HG03521 (cell line): ENCODE measurements at regions not wholly inside any gene's neighbourhood (a gene's known extent, or its start where the extent isn't known, plus 50 kb on each side); places are given as distances from the start of the nearest gene placed in this dataset.
"Not testable (repeated sequence)": the region's sequence is repeated elsewhere in the genome, so short reads cannot be mapped to it uniquely, and the experiment has no call there.

ENCODE experiments used
- ATAC-seq: cut with Tn5 transposase; IDR thresholded peaks from one replicate; pipeline ENCODE4 v1.9.1; 2021; ENCODE audit warnings: mild to moderate bottlenecking, moderate library complexity; ENCODE audit not compliant: unreplicated experiment

GRCh38 chr13:79895416-79895815 lies 414.5 kb downstream of the NDFIP2 start:
- no peak for ATAC-seq

GRCh38 chr13:79887278-79887677 lies 406.3 kb downstream of the NDFIP2 start:
- ATAC-seq: not testable (repeated sequence)

- no peak for ATAC-seq
Measured at GRCh38 chr13:79886601-79887000, 405.6 kb downstream of the NDFIP2 start.

GRCh38 chr13:79884890-79885289 lies 403.9 kb downstream of the NDFIP2 start:
- ATAC-seq: no peak

GRCh38 chr13:79883216-79883615 lies 402.3 kb downstream of the NDFIP2 start:
- no peak for ATAC-seq

- no peak for ATAC-seq
Measured at GRCh38 chr13:79880818-79881217, 399.9 kb downstream of the NDFIP2 start.

GRCh38 chr13:79874396-79875360 lies 393.7 kb downstream of the NDFIP2 start:
- no peak for ATAC-seq

- no peak for ATAC-seq
Measured at GRCh38 chr13:79871594-79871993, 390.6 kb downstream of the NDFIP2 start.

- ATAC-seq: no peak
Measured at GRCh38 chr13:79870766-79871165, 389.8 kb downstream of the NDFIP2 start.

- ATAC-seq: no peak
Measured at GRCh38 chr13:79870123-79870522, 389.2 kb downstream of the NDFIP2 start.

GRCh38 chr13:79869326-79869725 lies 388.4 kb downstream of the NDFIP2 start:
- ATAC-seq: no peak

GRCh38 chr13:79867254-79867653 lies 386.3 kb downstream of the NDFIP2 start:
- no peak for ATAC-seq

- no peak for ATAC-seq
Measured at GRCh38 chr13:79866436-79866835, 385.5 kb downstream of the NDFIP2 start.

GRCh38 chr13:79862515-79862914 lies 381.6 kb downstream of the NDFIP2 start:
- no peak for ATAC-seq

- no peak for ATAC-seq
Measured at GRCh38 chr13:79861731-79862130, 380.8 kb downstream of the NDFIP2 start.

GRCh38 chr13:79860791-79861190 lies 379.8 kb downstream of the NDFIP2 start:
- ATAC-seq: no peak

GRCh38 chr13:79859756-79860155 lies 378.8 kb downstream of the NDFIP2 start:
- no peak for ATAC-seq

GRCh38 chr13:79853251-79853650 lies 372.3 kb downstream of the NDFIP2 start:
- no peak for ATAC-seq

- ATAC-seq: no peak
Measured at GRCh38 chr13:79851318-79851717, 370.4 kb downstream of the NDFIP2 start.

- no peak for ATAC-seq
Measured at GRCh38 chr13:79847882-79848592, 367.1 kb downstream of the NDFIP2 start.

- ATAC-seq: no peak
Measured at GRCh38 chr13:79846386-79846785, 365.4 kb downstream of the NDFIP2 start.
